GM12878 (cell line): ENCODE measurements at regions not wholly inside any gene's neighbourhood (a gene's known extent, or its start where the extent isn't known, plus 50 kb on each side); places are given as distances from the start of the nearest gene placed in this dataset.

Source experiments
- ATAC-seq: fragments of 200-7000 bp; cut with Tn5 transposase; 3 replicates; pipeline ENCODE4 v1.9.1; 2020; ENCODE audit warnings: mild to moderate bottlenecking, moderate library complexity
- BruUV-seq: library from RNA; stranded (reverse); fragments of 400-500 nt; replicated peaks from 2 replicates; lab custom pipeline; 2021; lab: Mats Ljungman, UMichigan
- CTCF ChIA-PET: fragments of 300-600 bp; sonication (Branson Sonifier 250); formaldehyde crosslinking; extraction: SDS; loops from one replicate; lab custom pipeline; 2021; ENCODE audit warnings: inconsistent platforms; lab: Yijun Ruan, JAX
- POLR2A ChIA-PET: fragments of 350-600 bp; formaldehyde crosslinking; extraction: SDS; loops from one replicate; lab custom pipeline; 2021; ENCODE audit warnings: inconsistent platforms; lab: Charles Lee
- RAD21 ChIA-PET: fragments of 300-600 bp; sonication (Branson Sonifier 250); formaldehyde crosslinking; loops from one replicate; lab custom pipeline; 2023; ENCODE audit warnings: antibody characterized with exemption; ENCODE audit not compliant: unreplicated experiment; lab: Charles Lee
- SMC1A ChIA-PET: fragments of 300-600 bp; sonication (Branson Sonifier 250); formaldehyde crosslinking; loops from one replicate; lab custom pipeline; 2023; ENCODE audit not compliant: unreplicated experiment, uncharacterized antibody; lab: Charles Lee
- DNase-seq: peaks from one replicate; pipeline ENCODE4 v3.0.0-alpha.2; 2011; ENCODE audit warnings: low read depth, low spot score
- FAIRE-seq: peaks from 3 replicates; lab custom pipeline; 2011; peaks lifted over from hg19 to GRCh38; lab: Jason Lieb, UNC
- H2AFZ ChIP-seq: 2 replicates; pipeline ENCODE4 v1.6.0; 2011; ENCODE audit warnings: low read depth, low read length, control low read depth; ENCODE audit not compliant: control insufficient read depth
- H3K27ac ChIP-seq: 2 replicates; pipeline ENCODE4 v1.5.1; 2011; ENCODE audit warnings: control low read depth; ENCODE audit not compliant: control insufficient read depth, insufficient read depth
- H3K27me3 ChIP-seq, 2 experiments: replicated peaks in 1 of 2; 2 replicates each; pipeline versions ENCODE4 v1.6.0 to v1.6.1; 2011; ENCODE audit warnings: low read length in 1 of 2; ENCODE audit not compliant: control insufficient read depth in 2 of 2, insufficient read depth in 2 of 2
- H3K36me3 ChIP-seq, 2 experiments: 2 replicates each; pipeline ENCODE4 v1.5.1; 2011; ENCODE audit warnings: low read length in 1 of 2; ENCODE audit not compliant: control insufficient read depth in 2 of 2, insufficient read depth in 2 of 2
- H3K4me1 ChIP-seq: 2 replicates; pipeline ENCODE4 v1.6.1; 2011; ENCODE audit warnings: mild to moderate bottlenecking, low read length, moderate library complexity, mixed read lengths; ENCODE audit not compliant: control insufficient read depth, insufficient read depth
- H3K4me2 ChIP-seq: 2 replicates; pipeline ENCODE4 v1.6.0; 2011; ENCODE audit warnings: control low read depth; ENCODE audit not compliant: control insufficient read depth, insufficient read depth
- H3K4me3 ChIP-seq: fragments of 200-600 bp; sonication (generic); 2 replicates; pipeline ENCODE4 v1.5.1; 2016
- H3K79me2 ChIP-seq: 2 replicates; pipeline ENCODE4 v1.6.0; 2011; ENCODE audit warnings: low read length; ENCODE audit not compliant: control insufficient read depth, insufficient read depth
- H3K9ac ChIP-seq: 2 replicates; pipeline ENCODE4 v1.8.0; 2011; ENCODE audit warnings: low read length, control low read depth, mixed read lengths; ENCODE audit not compliant: control insufficient read depth, insufficient read depth
- H3K9me3 ChIP-seq: replicated peaks from 3 replicates; pipeline ENCODE4 v1.5.1; 2011; ENCODE audit warnings: mild to moderate bottlenecking, low read length; ENCODE audit not compliant: control insufficient read depth, insufficient read depth
- H4K20me1 ChIP-seq: 2 replicates; pipeline ENCODE4 v1.6.0; 2011; ENCODE audit not compliant: control insufficient read depth, insufficient read depth
- CBFB ChIP-seq: IDR thresholded peaks from 2 replicates; pipeline ENCODE4 v1.6.1; 2016; ENCODE audit warnings: antibody characterized with exemption, low read depth
- CREB1 ChIP-seq: IDR thresholded peaks from 2 replicates; pipeline ENCODE4 v1.6.1; 2012; ENCODE audit warnings: low read depth, mild to moderate bottlenecking, inconsistent platforms
- ESRRA ChIP-seq: IDR thresholded peaks from 2 replicates; pipeline ENCODE4 v1.6.1; 2012; ENCODE audit warnings: mild to moderate bottlenecking, low read length, improper control_type of control experiment
- MLLT1 ChIP-seq: fragments of 450-650 bp; IDR thresholded peaks from 2 replicates; pipeline ENCODE4 v1.6.1; 2016; ENCODE audit warnings: mild to moderate bottlenecking
- MXI1 ChIP-seq: fragments of 150-350 bp; IDR thresholded peaks from 2 replicates; pipeline ENCODE4 v1.6.1; 2011; ENCODE audit warnings: low read depth, mild to moderate bottlenecking, inconsistent platforms, low read length, improper control_type of control experiment
- MYC ChIP-seq: IDR thresholded peaks from 2 replicates; pipeline ENCODE4 v1.6.1; 2011; ENCODE audit warnings: mild to moderate bottlenecking, low read length, moderate library complexity, inconsistent platforms; ENCODE audit not compliant: insufficient read depth, insufficient replicate concordance, insufficient read length, severe bottlenecking
- RAD21 ChIP-seq: IDR thresholded peaks from 2 replicates; pipeline ENCODE4 v1.6.1; 2011; ENCODE audit warnings: mild to moderate bottlenecking, low read depth, low read length, moderate library complexity; ENCODE audit not compliant: insufficient read depth
- RB1 ChIP-seq: fragments of 450-650 bp; formaldehyde crosslinking; IDR thresholded peaks from 2 replicates; pipeline ENCODE4 v1.6.1; 2017; ENCODE audit warnings: mild to moderate bottlenecking, borderline replicate concordance
- RELB ChIP-seq: fragments of 450-650 bp; IDR thresholded peaks from 2 replicates; pipeline ENCODE4 v1.6.1; 2017; ENCODE audit warnings: low read depth, mild to moderate bottlenecking, moderate library complexity
- REST ChIP-seq: IDR thresholded peaks from 2 replicates; pipeline ENCODE4 v1.6.1; 2012; ENCODE audit warnings: mild to moderate bottlenecking, low read depth, low read length
- WRNIP1 ChIP-seq: IDR thresholded peaks from 2 replicates; pipeline ENCODE4 v1.6.1; 2011; ENCODE audit warnings: low read depth, low read length, improper control_type of control experiment, borderline replicate concordance
- WGBS: methylation state at CpG from one replicate; pipeline ENCODE4 v1.1.6; 2016; ENCODE audit warnings: low lambda C conversion rate; ENCODE audit not compliant: insufficient replicate concordance, insufficient coverage; ENCODE audit errors: missing lambda C conversion rate; 5-methylcytosine and 5-hydroxymethylcytosine counted together
- in situ Hi-C: fragments of 300-500 bp; cut with MboI; formaldehyde crosslinking; loops from 9 replicates; pipeline ENCODE4 v1.14.3; 2018; ENCODE audit warnings: mixed read lengths
- intact Hi-C: fragments of 100-400 bp; cut with micrococcal nuclease; formaldehyde crosslinking; loops from one replicate; pipeline ENCODE4 v1.14.2; 2022; ENCODE audit not compliant: unreplicated experiment
- TF ChIP-seq, protein P1 (sequence below): fragments of 450-650 bp; IDR thresholded peaks from 2 replicates; pipeline ENCODE4 v1.6.1; 2017; ENCODE audit warnings: mild to moderate bottlenecking, moderate library complexity

GRCh38 chr3:177976241-177976640, 560.0 kb upstream of the KCNMB2 start:
- ChIA-PET CTCF (no interaction called here), SMC1A (no interaction called here), POLR2A (no interaction called here), RAD21 (no interaction called here)
- BruUV-seq, result no TSS peak
- Histone ChIP-seq H3K9me3 (no peaks in the 10 kb centered on the region), H3K27ac (no peak overlapping the region), H2AFZ (no peak overlapping the region), H3K9ac (no peak overlapping the region), H3K79me2 (no peaks in the 10 kb centered on the region), H3K27me3 (no peaks in the 10 kb centered on the region), H4K20me1 (no peaks in the 10 kb centered on the region), H3K4me2 (no peak overlapping the region), H3K36me3 (no peaks in the 10 kb centered on the region), H3K4me1 (no peaks in the 10 kb centered on the region), H3K4me3 (no peak overlapping the region)
- ATAC-seq, result no peak
- 2% methylated on average over 2 of the region's 2 CpGs for WGBS
- no peak for FAIRE-seq
- in situ Hi-C loops, result no loop called here
- DNase-seq, result no peak
- intact Hi-C loops, result no loop called here
- TF ChIP-seq WRNIP1 (no peak), MLLT1 (no peak), CBFB (no peak), RELB (no peak), MYC (no peak), RAD21 (no peak), RB1 (no peak), CREB1 (no peak), REST (no peak), MXI1 (no peak), ESRRA (no peak)
- TF ChIP-seq, protein P1, sequence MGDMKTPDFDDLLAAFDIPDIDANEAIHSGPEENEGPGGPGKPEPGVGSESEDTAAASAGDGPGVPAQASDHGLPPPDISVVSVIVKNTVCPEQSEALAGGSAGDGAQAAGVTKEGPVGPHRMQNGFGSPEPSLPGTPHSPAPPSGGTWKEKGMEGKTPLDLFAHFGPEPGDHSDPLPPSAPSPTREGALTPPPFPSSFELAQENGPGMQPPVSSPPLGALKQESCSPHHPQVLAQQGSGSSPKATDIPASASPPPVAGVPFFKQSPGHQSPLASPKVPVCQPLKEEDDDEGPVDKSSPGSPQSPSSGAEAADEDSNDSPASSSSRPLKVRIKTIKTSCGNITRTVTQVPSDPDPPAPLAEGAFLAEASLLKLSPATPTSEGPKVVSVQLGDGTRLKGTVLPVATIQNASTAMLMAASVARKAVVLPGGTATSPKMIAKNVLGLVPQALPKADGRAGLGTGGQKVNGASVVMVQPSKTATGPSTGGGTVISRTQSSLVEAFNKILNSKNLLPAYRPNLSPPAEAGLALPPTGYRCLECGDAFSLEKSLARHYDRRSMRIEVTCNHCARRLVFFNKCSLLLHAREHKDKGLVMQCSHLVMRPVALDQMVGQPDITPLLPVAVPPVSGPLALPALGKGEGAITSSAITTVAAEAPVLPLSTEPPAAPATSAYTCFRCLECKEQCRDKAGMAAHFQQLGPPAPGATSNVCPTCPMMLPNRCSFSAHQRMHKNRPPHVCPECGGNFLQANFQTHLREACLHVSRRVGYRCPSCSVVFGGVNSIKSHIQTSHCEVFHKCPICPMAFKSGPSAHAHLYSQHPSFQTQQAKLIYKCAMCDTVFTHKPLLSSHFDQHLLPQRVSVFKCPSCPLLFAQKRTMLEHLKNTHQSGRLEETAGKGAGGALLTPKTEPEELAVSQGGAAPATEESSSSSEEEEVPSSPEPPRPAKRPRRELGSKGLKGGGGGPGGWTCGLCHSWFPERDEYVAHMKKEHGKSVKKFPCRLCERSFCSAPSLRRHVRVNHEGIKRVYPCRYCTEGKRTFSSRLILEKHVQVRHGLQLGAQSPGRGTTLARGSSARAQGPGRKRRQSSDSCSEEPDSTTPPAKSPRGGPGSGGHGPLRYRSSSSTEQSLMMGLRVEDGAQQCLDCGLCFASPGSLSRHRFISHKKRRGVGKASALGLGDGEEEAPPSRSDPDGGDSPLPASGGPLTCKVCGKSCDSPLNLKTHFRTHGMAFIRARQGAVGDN, result no peak
